ENCODE measurements at regions not wholly inside any gene's neighbourhood (a gene's known extent, or its start where the extent isn't known, plus 50 kb on each side); places are given as distances from the start of the nearest gene placed in this dataset.

DNA sequence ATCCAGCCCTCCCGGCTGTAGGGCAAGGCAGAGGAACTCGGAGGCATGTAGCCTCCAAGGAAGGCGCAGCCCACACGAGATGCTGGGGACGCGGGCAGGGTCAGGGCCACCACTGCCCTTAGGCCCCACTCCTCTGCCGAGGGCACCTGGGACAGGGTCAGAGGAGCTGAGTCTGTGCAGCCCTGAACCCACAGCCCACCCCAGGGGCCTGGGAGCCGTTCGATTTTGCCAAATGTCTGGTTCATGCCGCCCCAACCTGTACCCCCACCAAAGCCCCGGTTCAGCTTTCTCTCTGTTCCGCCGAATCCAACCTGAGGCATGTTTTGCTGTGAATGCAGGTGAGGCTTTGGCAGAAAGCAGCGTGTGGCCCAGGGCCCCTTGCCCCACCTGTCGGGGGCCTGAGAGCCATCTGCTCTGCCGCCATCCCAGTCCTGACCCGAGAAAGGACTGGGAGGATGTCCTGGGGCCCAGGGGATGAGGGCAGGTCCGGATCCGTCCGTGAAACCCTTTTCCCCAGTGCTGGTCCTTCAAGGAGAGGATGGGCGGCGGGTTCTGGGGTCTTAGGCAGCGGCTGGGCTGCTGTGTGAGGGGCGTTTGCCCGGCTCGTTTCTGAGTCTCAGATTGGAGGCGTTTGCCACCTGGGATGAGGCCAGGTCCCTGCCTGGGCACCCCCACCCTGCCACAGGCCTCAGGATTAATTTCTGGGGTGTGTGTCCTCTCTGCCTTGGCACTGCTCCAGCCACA, 79.3 kb upstream of the GATA5 start:
- peak overlapping the region; percentile 36 for H3K9ac ChIP-seq (ENCODE audit: low read depth, low read length, poor library complexity, severe bottlenecking)
- peaks cover 32% of the 10 kb centered on the region for H3K4me1 ChIP-seq (ENCODE audit: insufficient read depth, low read length, poor library complexity, severe bottlenecking)
- H3K36me3 ChIP-seq (ENCODE audit: insufficient read depth, low read length), result no peaks in the 10 kb centered on the region
- no peak overlapping the region for H2AFZ ChIP-seq (ENCODE audit: low read length)
- H3F3A ChIP-seq (ENCODE audit: low read depth), result no peaks in the 10 kb centered on the region
- peak overlapping the region; percentile 74 for H3K4me2 ChIP-seq (ENCODE audit: low read depth, low read length, poor library complexity, severe bottlenecking)
- H3K4me3 ChIP-seq (ENCODE audit: low read length, poor library complexity, severe bottlenecking), result no peak overlapping the region
- TF ChIP-seq EZH2phosphoT487 (IDR thresholded peaks at IDR 0.05; ENCODE audit: borderline replicate concordance), result no peak
- TF ChIP-seq, protein P1, sequence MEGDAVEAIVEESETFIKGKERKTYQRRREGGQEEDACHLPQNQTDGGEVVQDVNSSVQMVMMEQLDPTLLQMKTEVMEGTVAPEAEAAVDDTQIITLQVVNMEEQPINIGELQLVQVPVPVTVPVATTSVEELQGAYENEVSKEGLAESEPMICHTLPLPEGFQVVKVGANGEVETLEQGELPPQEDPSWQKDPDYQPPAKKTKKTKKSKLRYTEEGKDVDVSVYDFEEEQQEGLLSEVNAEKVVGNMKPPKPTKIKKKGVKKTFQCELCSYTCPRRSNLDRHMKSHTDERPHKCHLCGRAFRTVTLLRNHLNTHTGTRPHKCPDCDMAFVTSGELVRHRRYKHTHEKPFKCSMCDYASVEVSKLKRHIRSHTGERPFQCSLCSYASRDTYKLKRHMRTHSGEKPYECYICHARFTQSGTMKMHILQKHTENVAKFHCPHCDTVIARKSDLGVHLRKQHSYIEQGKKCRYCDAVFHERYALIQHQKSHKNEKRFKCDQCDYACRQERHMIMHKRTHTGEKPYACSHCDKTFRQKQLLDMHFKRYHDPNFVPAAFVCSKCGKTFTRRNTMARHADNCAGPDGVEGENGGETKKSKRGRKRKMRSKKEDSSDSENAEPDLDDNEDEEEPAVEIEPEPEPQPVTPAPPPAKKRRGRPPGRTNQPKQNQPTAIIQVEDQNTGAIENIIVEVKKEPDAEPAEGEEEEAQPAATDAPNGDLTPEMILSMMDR (conservative IDR thresholded peaks at IDR 0.05; ENCODE audit: low read length), result no peak
- no peaks in the 10 kb centered on the region for H3K9me3 ChIP-seq (ENCODE audit: insufficient read depth, low read depth, low read length)
- H3K27me3 ChIP-seq (ENCODE audit: insufficient read depth, low read length, poor library complexity, severe bottlenecking), result no peaks in the 10 kb centered on the region
- no peaks in the 10 kb centered on the region for H3K79me2 ChIP-seq (ENCODE audit: insufficient read depth, low read length)
- no peaks in the 10 kb centered on the region for H3K9me2 ChIP-seq (replicated peaks; ENCODE audit: low read depth, low read length)
- no peaks in the 10 kb centered on the region for H4K20me1 ChIP-seq (ENCODE audit: insufficient read depth, low read length, poor library complexity, severe bottlenecking)

DNA sequence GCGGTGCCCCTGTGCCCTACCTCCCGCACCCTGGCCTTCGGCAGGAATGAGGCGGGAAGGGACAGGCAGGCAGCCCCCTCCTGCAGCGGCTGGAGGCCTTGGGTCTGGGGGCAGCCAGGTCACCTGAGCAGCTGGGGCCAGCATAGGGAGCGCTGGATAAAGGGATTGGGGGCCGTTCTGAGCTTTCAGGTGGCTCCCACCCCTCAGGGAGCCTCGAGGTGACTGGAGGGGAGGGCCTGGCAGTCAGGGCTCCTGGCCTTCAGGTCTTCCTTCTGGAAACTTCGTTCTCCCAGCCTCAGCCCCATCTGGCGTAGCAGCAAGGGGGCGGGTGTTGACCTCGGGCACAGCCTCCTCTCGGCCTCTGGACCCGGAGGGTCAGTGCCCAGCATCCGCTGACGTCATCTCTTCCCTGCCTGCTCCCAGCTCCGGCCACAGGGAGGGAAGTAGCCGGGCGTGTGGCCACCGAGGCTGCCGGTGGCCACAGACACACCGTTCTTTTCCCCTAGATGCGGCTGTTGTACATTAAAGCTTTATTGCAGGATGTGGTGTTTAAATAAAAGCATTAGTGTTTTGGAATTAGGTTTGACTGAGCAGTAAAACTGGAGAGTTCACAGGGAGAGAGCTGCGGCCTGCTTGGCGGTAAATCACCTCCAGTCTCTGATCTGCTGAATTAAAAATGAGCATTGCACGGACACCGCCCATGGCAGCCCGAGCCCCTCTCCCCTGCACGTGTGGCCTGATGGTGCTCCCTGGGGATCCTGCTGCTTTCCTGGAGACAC, 80.0 kb upstream of the GATA5 start:
- no peaks in the 10 kb centered on the region for H3K36me3 ChIP-seq (ENCODE audit: insufficient read depth, low read length)
- H3K4me1 ChIP-seq (ENCODE audit: insufficient read depth, low read length, poor library complexity, severe bottlenecking), result peaks cover 30% of the 10 kb centered on the region
- H3K9me3 ChIP-seq (ENCODE audit: insufficient read depth, low read depth, low read length), result no peaks in the 10 kb centered on the region
- no peak overlapping the region for H2AFZ ChIP-seq (ENCODE audit: low read length)
- H3K4me2 ChIP-seq (ENCODE audit: low read depth, low read length, poor library complexity, severe bottlenecking), result peak overlapping the region; percentile 74
- no peaks in the 10 kb centered on the region for H3K9me2 ChIP-seq (replicated peaks; ENCODE audit: low read depth, low read length)
- no peaks in the 10 kb centered on the region for H4K20me1 ChIP-seq (ENCODE audit: insufficient read depth, low read length, poor library complexity, severe bottlenecking)
- peak overlapping the region; percentile 52 for H3K4me3 ChIP-seq (ENCODE audit: low read length, poor library complexity, severe bottlenecking)
- peak overlapping the region; percentile 40 for H3K9ac ChIP-seq (ENCODE audit: low read depth, low read length, poor library complexity, severe bottlenecking)
- H3K27me3 ChIP-seq (ENCODE audit: insufficient read depth, low read length, poor library complexity, severe bottlenecking), result no peaks in the 10 kb centered on the region
- H3K79me2 ChIP-seq (ENCODE audit: insufficient read depth, low read length), result no peaks in the 10 kb centered on the region
- TF ChIP-seq, protein P1 (conservative IDR thresholded peaks at IDR 0.05; ENCODE audit: low read length), result no peak
- peak; percentile 53; the same call in 1 of the 2 replicates for TF ChIP-seq EZH2phosphoT487 (IDR thresholded peaks at IDR 0.05; ENCODE audit: borderline replicate concordance)
- no peaks in the 10 kb centered on the region for H3F3A ChIP-seq (ENCODE audit: low read depth)

DNA sequence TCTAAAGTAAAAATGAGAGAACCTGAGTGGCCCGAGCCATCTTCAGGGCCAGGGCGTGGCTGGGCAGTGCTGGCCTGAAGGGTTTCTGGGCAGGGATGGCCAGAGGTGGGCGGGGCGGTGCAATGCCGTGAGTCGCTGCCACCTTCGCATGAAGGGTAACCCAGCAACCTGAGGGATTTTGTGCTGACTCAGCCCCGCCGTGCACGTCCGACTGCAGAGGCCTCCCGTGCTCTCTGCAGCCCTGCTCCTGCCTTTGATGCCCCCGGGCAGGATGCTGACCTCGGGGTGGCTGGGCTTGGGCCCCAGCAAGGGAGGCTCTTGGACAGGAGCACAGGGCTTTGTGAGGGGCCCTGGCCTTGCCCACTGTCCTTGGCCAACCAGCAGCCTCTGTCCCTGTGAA, 81.7 kb upstream of the GATA5 start:
- Histone ChIP-seq H3K9ac (ENCODE audit: low read depth, low read length, poor library complexity, severe bottlenecking) (no peak overlapping the region), H3F3A (ENCODE audit: low read depth) (no peaks in the 10 kb centered on the region), H3K9me3 (ENCODE audit: insufficient read depth, low read depth, low read length) (no peaks in the 10 kb centered on the region), H3K27me3 (ENCODE audit: insufficient read depth, low read length, poor library complexity, severe bottlenecking) (no peaks in the 10 kb centered on the region), H3K79me2 (ENCODE audit: insufficient read depth, low read length) (no peaks in the 10 kb centered on the region), H3K9me2 (replicated peaks; ENCODE audit: low read depth, low read length) (no peaks in the 10 kb centered on the region), H3K4me3 (ENCODE audit: low read length, poor library complexity, severe bottlenecking) (no peak overlapping the region), H3K4me2 (ENCODE audit: low read depth, low read length, poor library complexity, severe bottlenecking) (no peak overlapping the region), H4K20me1 (ENCODE audit: insufficient read depth, low read length, poor library complexity, severe bottlenecking) (no peaks in the 10 kb centered on the region), H2AFZ (ENCODE audit: low read length) (no peak overlapping the region), H3K4me1 (ENCODE audit: insufficient read depth, low read length, poor library complexity, severe bottlenecking) (peaks cover 37% of the 10 kb centered on the region), H3K36me3 (ENCODE audit: insufficient read depth, low read length) (no peaks in the 10 kb centered on the region)
- TF ChIP-seq, protein P1 (conservative IDR thresholded peaks at IDR 0.05; ENCODE audit: low read length), result no peak
- TF ChIP-seq EZH2phosphoT487 (IDR thresholded peaks at IDR 0.05; ENCODE audit: borderline replicate concordance), result no peak
